SJCRH30 (cell line): ENCODE measurements at regions not wholly inside any gene's neighbourhood (a gene's known extent, or its start where the extent isn't known, plus 50 kb on each side); places are given as distances from the start of the nearest gene placed in this dataset.
A peak's percentile ranks its signal among the peaks of the same experiment; 100 is the strongest.

Experiments
- DNase-seq, 2 experiments: peaks; one replicate each; pipeline ENCODE4 v3.0.0-alpha.2; 2015 to 2020
- H3K27ac ChIP-seq: fragments of 250-450 bp; sonication (Bioruptor Pico); 2 replicates; pipeline ENCODE4 v1.5.1; 2020; ENCODE audit warnings: mild to moderate bottlenecking, moderate library complexity
- H3K27me3 ChIP-seq: fragments of 250-450 bp; sonication (Bioruptor Pico); 2 replicates; pipeline ENCODE4 v1.5.1; 2020; ENCODE audit warnings: mild to moderate bottlenecking, moderate library complexity
- H3K36me3 ChIP-seq: fragments of 250-450 bp; sonication (Bioruptor Pico); 2 replicates; pipeline ENCODE4 v1.5.1; 2020; ENCODE audit warnings: mild to moderate bottlenecking, moderate library complexity
- H3K4me1 ChIP-seq: fragments of 250-450 bp; sonication (Bioruptor Pico); 2 replicates; pipeline ENCODE4 v1.5.1; 2020; ENCODE audit warnings: mild to moderate bottlenecking, moderate library complexity
- H3K4me3 ChIP-seq: fragments of 250-450 bp; sonication (Bioruptor Pico); 2 replicates; pipeline ENCODE4 v1.5.1; 2020; ENCODE audit warnings: mild to moderate bottlenecking, moderate library complexity
- H3K9me3 ChIP-seq: fragments of 250-450 bp; sonication (Bioruptor Pico); replicated peaks from 2 replicates; pipeline ENCODE4 v1.5.1; 2020; ENCODE audit warnings: mild to moderate bottlenecking, moderate library complexity

DNA sequence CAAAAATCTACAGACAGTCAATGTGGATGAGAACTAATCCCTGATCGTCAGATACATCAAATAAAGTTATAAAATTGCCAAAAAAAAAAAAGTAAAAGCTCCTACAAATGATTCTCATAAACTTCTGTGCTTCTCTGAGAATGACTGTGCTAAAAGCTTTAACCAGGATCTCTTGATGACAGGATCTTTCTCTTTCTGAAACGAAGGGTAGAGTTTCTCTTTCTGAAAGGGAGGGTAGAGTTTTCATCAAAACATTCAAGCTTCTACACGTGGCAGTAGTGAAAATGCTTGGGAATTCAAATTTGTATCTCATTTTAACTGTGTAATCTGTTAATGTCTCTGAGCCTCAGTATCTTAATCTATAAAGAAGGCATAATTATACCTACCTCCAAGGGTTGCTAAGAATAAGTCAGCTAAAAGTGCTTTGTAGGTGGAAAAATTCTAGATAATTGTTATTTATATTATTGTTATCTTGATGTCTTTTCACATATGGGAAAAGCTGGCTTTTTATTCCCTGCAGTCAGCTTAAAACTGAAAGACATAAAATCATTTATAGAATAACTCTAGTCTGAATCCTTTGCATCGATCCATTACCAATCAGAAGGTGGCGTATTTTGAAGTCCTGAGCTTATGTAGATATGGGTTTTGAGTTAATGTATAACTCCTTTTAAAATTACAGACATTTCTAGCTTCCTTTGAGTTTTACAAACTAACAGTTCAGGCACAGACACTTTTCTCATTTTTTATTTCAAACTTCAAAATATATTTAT is 157.4 kb downstream of the DACT1 start:
- Histone ChIP-seq H3K36me3 (no peaks in the 10 kb centered on the region), H3K27ac (no peak overlapping the region), H3K9me3 (no peaks in the 10 kb centered on the region), H3K27me3 (no peaks in the 10 kb centered on the region), H3K4me3 (no peak overlapping the region), H3K4me1 (no peaks in the 10 kb centered on the region)
- no peak for DNase-seq

DNA sequence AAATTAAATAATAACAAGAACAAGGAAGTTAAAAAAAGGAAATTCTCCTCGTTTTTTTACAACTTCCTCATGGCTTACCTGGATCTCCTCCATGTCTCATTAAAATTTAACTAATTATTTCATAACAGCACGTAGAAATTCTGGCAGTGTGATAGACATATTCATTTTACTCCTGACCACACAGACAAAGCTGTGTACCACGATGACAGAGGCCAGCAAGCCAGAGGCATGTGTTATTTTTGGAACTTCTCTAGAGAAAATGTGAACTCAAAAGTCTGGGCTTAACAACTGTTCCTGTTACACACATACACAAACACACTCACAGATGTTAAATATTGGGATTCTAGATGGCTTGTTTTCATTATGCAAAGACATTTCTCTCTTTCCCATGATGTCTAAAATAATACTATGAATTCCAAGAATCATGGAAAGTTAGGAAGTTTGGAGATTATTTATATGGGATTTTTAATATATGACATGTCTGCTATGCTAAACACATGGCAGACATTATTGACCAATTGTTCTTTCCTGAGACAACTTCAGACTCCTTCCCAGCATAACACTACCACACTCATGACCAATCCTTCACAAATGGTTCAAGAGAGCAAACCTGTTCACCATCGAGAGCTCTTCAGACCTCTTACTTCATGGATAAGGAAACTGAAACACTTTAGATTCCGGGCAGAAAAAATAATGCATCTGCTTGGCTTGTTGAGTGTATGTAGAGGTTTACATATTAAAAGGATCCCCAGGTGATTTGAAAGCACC is 158.7 kb downstream of the DACT1 start:
- H3K27me3 ChIP-seq: no peaks in the 10 kb centered on the region

DNA sequence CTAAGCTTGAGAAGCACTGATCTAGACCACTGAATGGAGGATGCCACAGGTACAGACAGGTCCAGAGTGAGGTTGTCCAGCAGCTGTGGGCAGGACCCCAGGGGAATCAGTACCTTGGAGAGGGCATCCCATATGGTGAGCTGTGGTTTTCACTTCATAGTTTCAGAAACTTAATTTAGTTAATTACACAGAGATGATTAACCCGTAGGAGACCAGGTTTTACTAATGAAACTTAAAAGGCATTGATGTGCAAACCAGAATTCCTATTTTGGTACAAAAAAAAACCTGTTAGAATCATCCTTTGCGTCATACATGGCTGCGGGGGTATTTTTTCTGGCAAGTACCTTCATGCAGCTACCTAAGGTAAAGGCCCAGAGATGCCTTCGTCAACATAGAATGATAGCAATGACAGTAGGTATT is 159.3 kb downstream of the DACT1 start:
- no peaks in the 10 kb centered on the region for H3K27me3 ChIP-seq
- no peak overlapping the region for H3K27ac ChIP-seq
- no peaks in the 10 kb centered on the region for H3K4me1 ChIP-seq
- no peaks in the 10 kb centered on the region for H3K36me3 ChIP-seq
- H3K9me3 ChIP-seq: no peaks in the 10 kb centered on the region
- DNase-seq: peak; percentile 14 to 41
- no peak overlapping the region for H3K4me3 ChIP-seq

More for the DNA sequence above, 158.7 kb downstream of the DACT1 start:
- no peaks in the 10 kb centered on the region for H3K36me3 ChIP-seq
- no peaks in the 10 kb centered on the region for H3K9me3 ChIP-seq
- DNase-seq: no peak
- H3K4me1 ChIP-seq: no peaks in the 10 kb centered on the region
- no peak overlapping the region for H3K27ac ChIP-seq
- no peak overlapping the region for H3K4me3 ChIP-seq

DNA sequence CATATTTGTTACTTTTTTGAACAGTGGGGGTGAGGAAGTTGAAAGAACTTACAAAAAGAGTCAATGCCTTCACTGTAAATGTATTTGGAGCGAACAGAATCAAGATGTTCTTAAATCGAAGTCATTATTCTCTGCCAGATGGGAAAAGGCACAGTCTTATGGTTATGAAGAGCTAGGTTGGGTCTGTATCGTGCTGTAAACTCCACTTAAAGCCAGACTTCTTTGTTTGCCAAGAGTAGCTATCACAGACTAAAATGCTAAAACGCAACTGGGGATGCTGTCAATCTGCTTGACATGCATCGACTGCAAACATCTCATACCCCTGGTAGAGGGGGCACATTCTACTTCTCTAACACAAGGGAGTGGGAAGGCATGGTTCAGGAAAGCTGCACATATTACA is 160.4 kb downstream of the DACT1 start:
- H3K27ac ChIP-seq: no peak overlapping the region

DNA sequence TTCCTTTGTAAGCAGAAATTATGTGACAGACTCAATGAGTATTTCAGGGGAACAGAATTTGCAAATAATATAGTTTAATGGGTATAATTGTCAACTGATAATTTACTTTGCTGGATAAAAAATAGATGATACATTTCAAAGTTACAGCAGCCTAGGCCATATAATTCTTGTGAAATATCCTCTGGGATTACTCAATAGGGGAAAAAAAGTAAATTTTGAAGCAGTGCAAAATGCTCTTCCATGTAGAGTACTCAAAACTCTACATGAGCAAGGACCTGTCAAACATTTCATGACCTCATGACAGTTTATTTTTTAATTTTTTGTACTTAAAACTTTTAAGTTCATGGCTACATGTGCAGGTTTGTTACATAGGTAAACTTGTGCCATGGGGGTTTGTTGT is 163.3 kb downstream of the DACT1 start:
- Histone ChIP-seq H3K36me3 (no peaks in the 10 kb centered on the region), H3K9me3 (no peaks in the 10 kb centered on the region)

More for the DNA sequence above, 160.4 kb downstream of the DACT1 start:
- Histone ChIP-seq H3K4me3 (no peak overlapping the region), H3K4me1 (no peaks in the 10 kb centered on the region), H3K9me3 (no peaks in the 10 kb centered on the region), H3K36me3 (no peaks in the 10 kb centered on the region), H3K27me3 (no peaks in the 10 kb centered on the region)
- no peak for DNase-seq

DNA sequence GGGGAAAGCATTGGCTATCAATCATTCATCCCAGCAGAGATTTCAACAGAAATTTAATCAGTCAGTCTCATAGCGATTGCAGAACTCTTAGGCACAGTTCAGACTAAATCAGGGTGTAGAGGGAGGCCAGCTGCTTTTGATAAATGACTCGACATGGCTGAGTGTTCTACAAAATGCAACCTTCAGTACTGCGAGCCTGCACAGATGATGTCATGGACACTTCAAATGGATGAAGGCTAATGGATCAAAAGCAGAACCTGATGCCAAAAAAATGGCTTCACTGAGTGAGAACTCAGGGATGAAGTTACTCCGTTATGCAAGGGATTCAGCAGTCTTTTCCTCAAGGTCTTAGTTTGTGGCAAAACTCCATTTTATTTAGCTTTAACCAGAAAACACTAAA is 167.3 kb downstream of the DACT1 start:
- Histone ChIP-seq H3K36me3 (no peaks in the 10 kb centered on the region), H3K4me3 (no peak overlapping the region), H3K9me3 (no peaks in the 10 kb centered on the region), H3K4me1 (peaks cover 8% of the 10 kb centered on the region), H3K27ac (no peak overlapping the region), H3K27me3 (no peaks in the 10 kb centered on the region)
- no peak for DNase-seq

More for the DNA sequence above, 163.3 kb downstream of the DACT1 start:
- Histone ChIP-seq H3K27me3 (no peaks in the 10 kb centered on the region), H3K27ac (no peak overlapping the region), H3K4me3 (no peak overlapping the region), H3K4me1 (0 out of 2 replicates have a peak, but pooled peaks cover under 1% of the 10 kb centered on the region)
- no peak for DNase-seq

DNA sequence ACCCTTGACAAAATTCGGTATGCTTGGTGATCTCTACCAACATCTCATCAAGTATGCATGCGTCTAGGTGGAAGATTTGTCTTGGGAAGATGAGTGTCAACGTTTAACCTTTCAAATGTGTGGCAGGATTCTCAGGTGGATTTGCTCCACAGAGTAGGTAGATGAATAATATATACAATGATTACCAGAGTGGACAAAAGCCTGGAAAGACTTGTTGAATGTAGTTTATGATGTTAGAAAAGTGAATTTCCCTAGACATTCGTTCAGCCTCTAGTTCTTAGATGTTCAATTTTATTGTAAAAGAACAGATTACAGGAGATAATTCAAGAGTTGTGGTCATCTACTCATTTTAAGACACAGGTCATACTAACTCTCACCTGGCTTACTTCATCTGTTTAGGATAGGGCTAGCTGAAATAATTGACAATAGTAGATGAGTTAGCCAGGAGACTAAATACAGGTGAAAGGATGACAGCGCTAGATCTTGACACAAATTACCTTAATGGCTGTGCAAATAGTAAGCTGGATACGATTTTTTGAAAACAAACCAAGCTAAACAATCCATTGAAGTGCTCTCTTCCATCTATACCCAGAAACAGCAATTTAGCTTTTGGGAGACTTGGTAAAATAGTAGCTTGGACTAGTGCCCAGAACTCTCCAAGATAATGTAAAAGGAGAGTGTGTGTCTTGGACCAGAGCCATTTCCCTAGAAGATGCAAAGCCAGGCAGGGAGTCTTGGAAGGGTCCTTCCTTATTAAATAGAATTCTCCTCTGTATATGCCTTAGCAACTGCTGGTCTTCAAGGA is 168.0 kb downstream of the DACT1 start:
- Histone ChIP-seq H3K4me3 (no peak overlapping the region), H3K9me3 (no peaks in the 10 kb centered on the region), H3K4me1 (peaks cover 9% of the 10 kb centered on the region), H3K27ac (no peak overlapping the region), H3K27me3 (no peaks in the 10 kb centered on the region), H3K36me3 (no peaks in the 10 kb centered on the region)
- DNase-seq: no peak

DNA sequence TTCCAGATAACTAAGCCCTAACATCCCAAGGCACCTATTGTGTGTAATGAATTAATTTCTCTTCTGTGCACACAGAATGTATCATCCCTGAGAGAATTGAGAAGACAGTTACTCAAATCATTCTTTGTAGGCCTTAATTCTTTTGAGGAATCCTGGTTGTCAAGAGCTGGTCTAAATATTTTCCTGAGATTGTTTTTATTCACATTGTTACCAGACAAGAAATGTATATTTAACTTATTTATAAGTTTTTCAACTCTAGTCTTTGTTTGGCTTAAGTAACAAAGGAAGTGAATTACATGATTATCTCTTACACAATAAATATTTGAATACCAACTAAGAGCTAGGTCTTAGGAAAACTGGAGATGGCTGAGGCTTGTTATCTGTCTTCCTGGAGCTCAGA is 169.4 kb downstream of the DACT1 start:
- peaks cover 21% of the 10 kb centered on the region for H3K4me1 ChIP-seq
- no peaks in the 10 kb centered on the region for H3K27me3 ChIP-seq
- H3K27ac ChIP-seq: no peak overlapping the region
- no peaks in the 10 kb centered on the region for H3K9me3 ChIP-seq
- H3K36me3 ChIP-seq: no peaks in the 10 kb centered on the region
- H3K4me3 ChIP-seq: no peak overlapping the region
- DNase-seq: no peak

DNA sequence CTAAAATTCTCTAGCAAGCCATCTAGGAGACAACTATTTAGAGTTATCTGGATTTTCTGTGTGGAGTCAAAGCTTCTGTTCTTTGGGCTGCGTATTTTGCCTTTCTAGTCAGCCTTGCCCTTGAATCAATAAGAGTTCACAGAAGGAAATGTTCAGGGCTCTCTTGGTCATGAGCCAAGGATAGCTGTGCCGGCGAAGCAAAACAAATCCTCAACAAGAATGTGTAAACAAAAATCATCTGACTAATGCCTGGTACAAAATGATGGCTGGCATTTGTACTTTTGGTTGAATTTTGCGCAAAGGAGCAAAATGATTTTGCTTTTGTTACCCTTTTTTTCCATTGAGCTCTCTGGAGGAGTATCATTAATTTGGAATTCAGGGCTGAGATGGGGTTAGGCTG is 171.1 kb downstream of the DACT1 start:
- H3K36me3 ChIP-seq: no peaks in the 10 kb centered on the region
- peaks cover 28% of the 10 kb centered on the region for H3K4me1 ChIP-seq
- no peaks in the 10 kb centered on the region for H3K27me3 ChIP-seq
- peak; percentile 27 to 57 for DNase-seq
- no peak overlapping the region for H3K4me3 ChIP-seq
- H3K9me3 ChIP-seq: no peaks in the 10 kb centered on the region
- no peak overlapping the region for H3K27ac ChIP-seq

DNA sequence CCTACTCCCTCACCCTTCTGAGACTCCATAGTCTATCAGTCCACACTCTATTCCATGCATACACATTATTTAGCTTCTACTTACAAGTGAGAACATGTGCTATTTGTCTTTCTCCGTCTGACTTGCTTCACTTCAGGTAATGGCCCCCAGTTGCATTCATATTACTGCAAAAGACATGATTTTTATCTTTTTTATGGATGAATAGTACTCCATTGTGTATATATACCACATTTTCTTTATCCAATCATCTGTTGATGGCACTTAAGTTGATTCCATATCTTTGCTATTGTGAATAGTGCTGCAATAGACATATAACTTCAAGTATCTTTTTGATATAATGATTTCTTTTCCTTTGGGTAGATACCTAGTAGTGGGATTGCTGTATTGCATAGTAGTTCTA is 171.8 kb downstream of the DACT1 start:
- no peaks in the 10 kb centered on the region for H3K9me3 ChIP-seq
- peaks cover 28% of the 10 kb centered on the region for H3K4me1 ChIP-seq
- no peaks in the 10 kb centered on the region for H3K36me3 ChIP-seq
- no peak overlapping the region for H3K27ac ChIP-seq
- no peak for DNase-seq
- H3K27me3 ChIP-seq: no peaks in the 10 kb centered on the region
- H3K4me3 ChIP-seq: no peak overlapping the region

DNA sequence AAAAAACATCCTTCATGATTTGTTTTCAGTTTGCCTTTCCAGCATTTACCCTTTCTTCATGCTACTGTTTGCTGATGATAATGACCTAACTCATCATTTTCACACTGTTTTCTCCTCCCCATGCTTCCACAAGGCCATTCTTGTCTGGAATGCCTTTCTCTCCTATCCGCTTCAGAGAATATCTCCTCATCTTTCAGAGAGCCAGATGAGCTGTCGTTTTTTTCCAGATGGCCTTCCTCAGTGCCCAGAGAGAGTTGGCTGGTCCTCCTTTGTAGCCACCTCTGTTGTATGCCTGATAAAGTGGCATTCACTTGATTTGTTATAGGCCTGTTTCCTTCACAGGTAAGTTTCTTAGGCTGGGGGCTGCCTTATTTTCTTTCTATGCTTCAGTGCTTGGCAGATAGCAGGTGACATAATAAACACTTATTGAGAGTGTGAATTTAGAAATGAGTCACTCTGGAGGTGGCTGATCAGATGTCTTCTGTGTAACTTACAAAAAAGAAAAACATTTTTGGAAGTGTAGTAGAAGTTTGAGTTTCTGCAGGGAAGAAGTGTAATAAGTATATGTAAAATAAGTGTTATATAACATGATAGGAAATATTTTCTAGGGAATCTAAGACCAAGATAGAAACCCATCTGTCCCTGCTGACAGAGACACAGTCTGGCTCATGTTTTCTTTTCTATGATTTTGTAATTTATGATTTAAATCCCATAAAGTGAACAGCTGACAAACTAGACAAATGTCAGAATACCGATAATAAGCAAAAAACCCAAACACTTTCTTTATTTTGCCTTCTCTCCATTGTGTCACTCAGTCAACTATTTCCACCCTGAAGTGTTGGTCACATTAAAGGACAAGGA is 174.5 kb downstream of the DACT1 start:
- H3K36me3 ChIP-seq: no peaks in the 10 kb centered on the region
- peaks cover 43% of the 10 kb centered on the region for H3K4me1 ChIP-seq
- no peak overlapping the region for H3K4me3 ChIP-seq
- DNase-seq: no peak
- H3K27ac ChIP-seq: no peak overlapping the region
- H3K9me3 ChIP-seq: no peaks in the 10 kb centered on the region
- no peaks in the 10 kb centered on the region for H3K27me3 ChIP-seq

DNA sequence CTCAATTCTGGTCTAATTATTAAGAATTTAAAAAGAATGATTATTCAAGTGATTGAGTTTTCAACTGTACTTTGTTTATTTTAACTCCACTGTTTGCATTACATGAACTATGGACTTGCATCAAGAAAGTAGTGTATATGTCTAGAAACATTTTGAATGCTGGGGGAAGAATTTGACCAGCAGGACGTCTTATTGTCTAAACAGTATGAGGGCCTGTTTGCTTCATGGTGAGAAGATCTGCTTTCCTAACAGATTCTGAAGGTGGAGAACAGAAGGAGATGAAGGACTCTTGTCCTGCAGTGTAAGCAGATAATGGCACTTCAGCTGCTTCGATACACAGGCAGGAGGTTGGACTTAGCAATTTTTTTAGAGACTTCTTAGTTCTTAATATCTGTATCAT is 176.0 kb downstream of the DACT1 start:
- H3K4me3 ChIP-seq: no peak overlapping the region
- DNase-seq: no peak
- no peaks in the 10 kb centered on the region for H3K36me3 ChIP-seq
- H3K27me3 ChIP-seq: no peaks in the 10 kb centered on the region
- no peaks in the 10 kb centered on the region for H3K9me3 ChIP-seq
- H3K4me1 ChIP-seq: peaks cover 47% of the 10 kb centered on the region
- H3K27ac ChIP-seq: no peak overlapping the region

DNA sequence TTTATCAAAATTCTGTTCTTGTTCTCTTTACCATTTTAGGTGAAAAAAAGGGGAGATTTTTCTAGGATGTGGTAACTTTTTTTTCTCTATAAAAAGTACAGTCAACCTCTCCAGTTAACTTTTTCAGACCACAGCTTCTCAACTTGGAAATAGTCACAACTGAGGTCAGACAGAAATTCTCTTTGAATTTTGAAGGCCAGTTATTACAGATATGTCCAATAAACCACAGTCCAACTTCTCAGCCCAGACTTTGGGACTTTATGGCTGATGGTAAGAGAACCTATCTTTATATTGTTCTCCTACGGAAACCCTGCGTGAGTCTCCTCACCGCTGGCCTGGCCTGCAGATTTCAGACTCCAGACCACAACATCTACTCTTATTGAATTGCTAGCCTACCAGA is 176.7 kb downstream of the DACT1 start:
- Histone ChIP-seq H3K27me3 (no peaks in the 10 kb centered on the region), H3K4me1 (peaks cover 44% of the 10 kb centered on the region), H3K4me3 (no peak overlapping the region), H3K9me3 (no peaks in the 10 kb centered on the region), H3K36me3 (no peaks in the 10 kb centered on the region), H3K27ac (peak overlapping the region; percentile 61; the same call in 1 of the 2 replicates)
- no peak for DNase-seq

DNA sequence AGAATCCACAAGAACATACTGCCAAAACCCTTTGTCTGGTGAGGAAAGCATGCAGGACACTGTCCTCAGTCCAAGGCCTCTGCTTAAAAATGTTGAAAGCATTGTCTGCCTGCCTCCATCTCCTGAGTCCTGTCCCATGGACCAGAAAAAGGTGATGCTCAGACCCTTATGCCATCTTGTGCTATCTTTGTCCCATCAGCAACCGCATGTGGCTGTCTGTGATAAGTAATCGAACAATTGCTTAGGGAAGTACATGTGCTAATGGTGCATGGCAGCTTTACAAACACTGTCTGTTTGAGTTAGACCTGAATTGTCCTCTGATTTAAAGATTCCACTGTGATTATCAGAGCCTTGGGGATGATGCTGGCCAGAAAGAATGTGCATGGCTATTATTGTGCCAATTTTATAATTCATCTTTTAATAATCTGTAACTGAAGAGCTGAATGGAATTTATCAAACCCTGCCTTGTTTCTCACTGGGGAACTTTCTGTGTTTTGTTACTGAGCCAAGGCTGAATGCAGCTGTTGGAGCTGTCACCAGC is 177.5 kb downstream of the DACT1 start:
- no peaks in the 10 kb centered on the region for H3K27me3 ChIP-seq
- no peak overlapping the region for H3K4me3 ChIP-seq
- H3K4me1 ChIP-seq: peaks cover 44% of the 10 kb centered on the region
- no peaks in the 10 kb centered on the region for H3K9me3 ChIP-seq
- peak overlapping the region; percentile 61 for H3K27ac ChIP-seq
- no peaks in the 10 kb centered on the region for H3K36me3 ChIP-seq
- DNase-seq: peak; percentile 18 to 55
